NCI-H226 (cell line): ENCODE measurements at regions not wholly inside any gene's neighbourhood (a gene's known extent, or its start where the extent isn't known, plus 50 kb on each side); places are given as distances from the start of the nearest gene placed in this dataset.

Experiments
- DNase-seq: peaks from one replicate; pipeline ENCODE4 v3.0.0-alpha.2; 2015

- DNase-seq, result no peak
These were observed 194.2 kb upstream of the JUN start for GRCh38 chr1:58978096-58978495.

- DNase-seq, result no peak
These were observed 195.2 kb upstream of the JUN start for GRCh38 chr1:58979086-58979485.

- DNase-seq, result no peak
These were observed 195.8 kb upstream of the JUN start for GRCh38 chr1:58979677-58980076.

- no peak for DNase-seq
These were observed 197.5 kb upstream of the JUN start for GRCh38 chr1:58981392-58981791.

- DNase-seq, result no peak
These were observed 198.6 kb upstream of the JUN start for GRCh38 chr1:58982259-58982998.

GRCh38 chr1:58983162-58983561, 199.3 kb upstream of the JUN start:
- no peak for DNase-seq

- DNase-seq, result no peak
These were observed 199.9 kb upstream of the JUN start for GRCh38 chr1:58983633-58984245.

- DNase-seq, result no peak
These were observed 203.3 kb upstream of the JUN start for GRCh38 chr1:58986996-58987767.

GRCh38 chr1:58988752-58989151, 204.9 kb upstream of the JUN start:
- DNase-seq, result no peak

GRCh38 chr1:58989845-58990244, 206.0 kb upstream of the JUN start:
- DNase-seq, result no peak

- no peak for DNase-seq
These were observed 207.5 kb upstream of the JUN start for GRCh38 chr1:58991305-58991704.

GRCh38 chr1:58992643-58993042, 208.8 kb upstream of the JUN start:
- no peak for DNase-seq

- DNase-seq, result no peak
These were observed 209.6 kb upstream of the JUN start for GRCh38 chr1:58993403-58993802.

GRCh38 chr1:58994664-58995063, 210.8 kb upstream of the JUN start:
- DNase-seq, result no peak

GRCh38 chr1:58996341-58997059, 212.7 kb upstream of the JUN start:
- no peak for DNase-seq

- DNase-seq, result no peak
These were observed 213.2 kb upstream of the JUN start for GRCh38 chr1:58997060-58997411.

- DNase-seq, result no peak
These were observed 213.8 kb upstream of the JUN start for GRCh38 chr1:58997637-58998036.

GRCh38 chr1:58999676-59000075, 215.8 kb upstream of the JUN start:
- no peak for DNase-seq

- DNase-seq, result no peak
These were observed 220.9 kb upstream of the JUN start for GRCh38 chr1:59004755-59005154.

GRCh38 chr1:59005491-59006288, 221.8 kb upstream of the JUN start:
- no peak for DNase-seq

GRCh38 chr1:59006289-59006658, 222.4 kb upstream of the JUN start:
- DNase-seq, result no peak

GRCh38 chr1:59006932-59007331, 223.1 kb upstream of the JUN start:
- DNase-seq, result no peak

GRCh38 chr1:59007429-59007819, 223.6 kb upstream of the JUN start:
- DNase-seq, result no peak
